IPS-15b (cell line): ENCODE measurements at regions not wholly inside any gene's neighbourhood (a gene's known extent, or its start where the extent isn't known, plus 50 kb on each side); places are given as distances from the start of the nearest gene placed in this dataset.

ENCODE experiments used
- H3K27me3 ChIP-seq: one replicate; pipeline ENCODE4 v1.6.1; 2013; ENCODE audit warnings: low read length; ENCODE audit not compliant: control insufficient read depth, insufficient read depth
- H3K36me3 ChIP-seq: one replicate; pipeline ENCODE4 v1.6.1; 2013; ENCODE audit warnings: low read length; ENCODE audit not compliant: control insufficient read depth, insufficient read depth
- H3K4me1 ChIP-seq: one replicate; pipeline ENCODE4 v1.6.1; 2013; ENCODE audit warnings: mild to moderate bottlenecking, low read length; ENCODE audit not compliant: control insufficient read depth, insufficient read depth
- H3K4me3 ChIP-seq: one replicate; pipeline ENCODE4 v1.5.1; 2013; ENCODE audit warnings: low read depth, low read length
- H3K9ac ChIP-seq: one replicate; pipeline ENCODE4 v1.6.1; 2013; ENCODE audit warnings: low read depth, mild to moderate bottlenecking, low read length
- H3K9me3 ChIP-seq: one replicate; pipeline ENCODE4 v1.6.1; 2013; ENCODE audit warnings: mild to moderate bottlenecking, low read length; ENCODE audit not compliant: control insufficient read depth, insufficient read depth

GRCh38 chr16:35734728-35735402 is 2275.5 kb downstream of the TP53TG3F start:
- Histone ChIP-seq H3K36me3 (no peaks in the 10 kb centered on the region), H3K4me1 (no peaks in the 10 kb centered on the region), H3K4me3 (no peak overlapping the region), H3K9ac (no peak overlapping the region), H3K9me3 (peaks cover 12% of the 10 kb centered on the region), H3K27me3 (no peaks in the 10 kb centered on the region)

GRCh38 chr16:35735403-35736251 is 2276.2 kb downstream of the TP53TG3F start:
- H3K4me3 ChIP-seq = no peak overlapping the region
- no peaks in the 10 kb centered on the region for H3K27me3 ChIP-seq
- peaks cover 12% of the 10 kb centered on the region for H3K9me3 ChIP-seq
- no peak overlapping the region for H3K9ac ChIP-seq
- no peaks in the 10 kb centered on the region for H3K36me3 ChIP-seq
- H3K4me1 ChIP-seq = no peaks in the 10 kb centered on the region

- no peak overlapping the region for H3K9ac ChIP-seq
- H3K27me3 ChIP-seq = no peaks in the 10 kb centered on the region
- no peaks in the 10 kb centered on the region for H3K36me3 ChIP-seq
- no peaks in the 10 kb centered on the region for H3K4me1 ChIP-seq
- peaks cover 15% of the 10 kb centered on the region for H3K9me3 ChIP-seq
- no peak overlapping the region for H3K4me3 ChIP-seq
Observed at GRCh38 chr16:35736546-35736945, 2277.1 kb downstream of the TP53TG3F start.

DNA sequence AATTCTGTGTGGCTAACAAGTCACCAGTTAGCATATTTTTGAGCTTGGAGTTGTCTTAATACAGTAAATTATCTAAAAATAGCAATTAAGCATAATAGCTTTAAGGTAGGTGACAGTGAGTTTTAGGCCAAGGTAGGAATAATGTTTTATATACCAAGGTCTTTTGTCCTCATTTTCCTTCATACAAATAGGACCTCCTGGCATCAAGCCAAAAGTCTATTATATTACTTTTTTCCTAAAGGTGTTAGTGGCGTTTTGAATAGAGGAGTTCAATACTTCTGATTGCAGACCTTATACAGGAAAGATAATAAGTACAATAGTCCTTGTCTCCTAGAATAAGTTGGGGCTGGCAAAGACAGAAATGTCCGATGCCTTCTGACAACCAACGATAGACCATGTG is 2277.7 kb downstream of the TP53TG3F start:
- Histone ChIP-seq H3K4me3 (no peak overlapping the region), H3K4me1 (no peaks in the 10 kb centered on the region), H3K9me3 (peaks cover 15% of the 10 kb centered on the region), H3K27me3 (no peaks in the 10 kb centered on the region), H3K9ac (no peak overlapping the region), H3K36me3 (no peaks in the 10 kb centered on the region)

- Histone ChIP-seq H3K36me3 (no peaks in the 10 kb centered on the region), H3K4me1 (no peaks in the 10 kb centered on the region), H3K9ac (no peak overlapping the region), H3K27me3 (no peaks in the 10 kb centered on the region), H3K9me3 (peaks cover 15% of the 10 kb centered on the region), H3K4me3 (no peak overlapping the region)
Observed at GRCh38 chr16:35741546-35741945, 2282.1 kb downstream of the TP53TG3F start.

DNA sequence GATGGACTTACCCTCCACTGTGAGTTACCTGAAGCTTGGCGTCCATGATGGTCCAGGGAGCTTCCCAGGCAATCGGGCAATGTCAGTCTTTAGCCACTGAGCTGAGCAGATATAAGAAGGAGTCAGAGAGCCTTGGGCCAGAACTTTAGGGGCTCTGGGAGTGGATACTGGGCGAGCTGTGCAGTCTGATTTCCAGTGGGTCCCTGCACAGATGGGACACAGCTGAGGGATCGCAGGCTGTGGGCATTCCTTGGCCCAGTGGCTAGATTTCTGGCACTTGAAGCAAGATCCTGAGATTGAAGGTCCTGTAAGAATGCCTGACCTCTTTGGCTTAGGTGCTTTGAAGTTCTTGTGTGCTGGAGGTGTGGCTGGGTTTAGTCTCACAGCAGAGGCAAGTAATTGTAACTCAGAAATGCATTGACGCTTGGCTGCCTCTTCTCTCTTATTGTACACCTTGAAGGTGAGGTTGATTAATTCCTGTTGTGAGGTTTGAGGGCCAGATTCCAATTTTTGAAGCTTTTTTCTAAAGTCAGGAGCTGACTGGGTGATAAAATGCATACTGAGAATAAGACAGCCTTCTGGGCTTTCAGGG is 2283.8 kb downstream of the TP53TG3F start:
- Histone ChIP-seq H3K4me3 (no peak overlapping the region), H3K27me3 (no peaks in the 10 kb centered on the region), H3K9me3 (peaks cover 15% of the 10 kb centered on the region), H3K4me1 (no peaks in the 10 kb centered on the region), H3K36me3 (no peaks in the 10 kb centered on the region), H3K9ac (no peak overlapping the region)

DNA sequence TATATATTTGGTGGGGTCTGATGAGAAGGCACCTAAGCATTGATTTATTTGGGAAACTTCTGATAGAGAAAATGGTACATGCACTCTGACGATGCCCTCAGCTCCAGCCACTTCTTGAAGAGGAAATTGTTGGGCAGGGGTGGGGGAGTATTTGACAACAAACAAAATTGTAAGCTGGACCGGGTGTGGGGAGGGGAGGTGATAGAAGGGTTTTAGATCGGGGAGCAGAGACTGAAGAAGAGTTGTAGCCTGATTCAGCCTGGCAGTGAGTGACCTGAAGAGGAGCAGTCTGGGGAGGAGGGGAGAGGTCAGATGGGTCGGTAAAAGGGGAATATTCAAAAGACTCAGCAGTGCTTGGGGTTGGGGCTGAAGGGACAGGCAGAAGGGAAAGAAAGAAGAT is 2284.7 kb downstream of the TP53TG3F start:
- Histone ChIP-seq H3K9me3 (peaks cover 14% of the 10 kb centered on the region), H3K36me3 (no peaks in the 10 kb centered on the region), H3K4me3 (no peak overlapping the region), H3K9ac (no peak overlapping the region), H3K27me3 (no peaks in the 10 kb centered on the region), H3K4me1 (no peaks in the 10 kb centered on the region)

DNA sequence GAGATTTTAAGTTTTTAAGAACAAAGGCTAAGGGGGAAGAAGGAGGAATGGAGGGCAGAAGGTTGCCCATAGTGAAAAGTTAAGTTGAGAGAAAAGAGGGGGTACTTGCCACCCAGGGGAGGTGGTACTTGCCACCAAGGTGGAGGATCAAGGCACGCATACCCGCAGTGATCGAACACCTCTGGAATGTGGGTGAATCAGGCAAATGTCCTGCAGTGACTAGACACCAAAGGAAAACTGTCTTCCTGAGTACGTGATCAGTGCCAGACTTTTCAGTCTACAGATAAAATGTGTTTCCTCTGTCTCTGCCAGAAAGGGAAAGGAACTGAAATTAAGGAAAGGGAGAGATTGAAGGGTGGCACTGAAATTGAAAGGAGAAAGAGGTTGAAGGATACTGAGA is 2285.3 kb downstream of the TP53TG3F start:
- Histone ChIP-seq H3K27me3 (no peaks in the 10 kb centered on the region), H3K36me3 (no peaks in the 10 kb centered on the region), H3K4me1 (no peaks in the 10 kb centered on the region), H3K9ac (no peak overlapping the region), H3K9me3 (peaks cover 14% of the 10 kb centered on the region), H3K4me3 (no peak overlapping the region)

GRCh38 chr16:35745191-35745590 is 2285.8 kb downstream of the TP53TG3F start:
- peaks cover 14% of the 10 kb centered on the region for H3K9me3 ChIP-seq
- H3K36me3 ChIP-seq = no peaks in the 10 kb centered on the region
- H3K27me3 ChIP-seq = no peaks in the 10 kb centered on the region
- no peak overlapping the region for H3K9ac ChIP-seq
- no peaks in the 10 kb centered on the region for H3K4me1 ChIP-seq
- H3K4me3 ChIP-seq = no peak overlapping the region

GRCh38 chr16:35745821-35746248 is 2286.4 kb downstream of the TP53TG3F start:
- Histone ChIP-seq H3K4me3 (no peak overlapping the region), H3K4me1 (no peaks in the 10 kb centered on the region), H3K27me3 (no peaks in the 10 kb centered on the region), H3K9me3 (peaks cover 14% of the 10 kb centered on the region), H3K9ac (no peak overlapping the region), H3K36me3 (no peaks in the 10 kb centered on the region)

- H3K4me3 ChIP-seq = no peak overlapping the region
- H3K36me3 ChIP-seq = no peaks in the 10 kb centered on the region
- no peaks in the 10 kb centered on the region for H3K4me1 ChIP-seq
- no peak overlapping the region for H3K9ac ChIP-seq
- no peaks in the 10 kb centered on the region for H3K27me3 ChIP-seq
- peaks cover 12% of the 10 kb centered on the region for H3K9me3 ChIP-seq
Observed at GRCh38 chr16:35746281-35746962, 2287.0 kb downstream of the TP53TG3F start.
